Small intestine (tissue), 7 donors: ENCODE measurements at regions not wholly inside any gene's neighbourhood (a gene's known extent, or its start where the extent isn't known, plus 50 kb on each side); places are given as distances from the start of the nearest gene placed in this dataset.

Experiments
- DNase-seq, 2 donors: peaks; one replicate each; pipeline versions ENCODE4 v3.0.0 to v3.0.0-alpha.2; 2013
- FAIRE-seq: peaks from 2 replicates; lab custom pipeline; 2012; peaks lifted over from hg19 to GRCh38; lab: Jason Lieb, UNC
- H3K27ac ChIP-seq, 3 donors: one replicate each; pipeline ENCODE4 v1.5.1; 2013; ENCODE audit warnings: low read length in 2 of 3, mild to moderate bottlenecking in 2 of 3, control low read depth in 1 of 3, inconsistent platforms in 1 of 3, low read depth in 1 of 3, moderate library complexity in 1 of 3
- H3K27me3 ChIP-seq, 3 donors: one replicate each; pipeline ENCODE4 v1.6.1; 2013; ENCODE audit warnings: low read length in 3 of 3, inconsistent platforms in 1 of 3; ENCODE audit not compliant: control insufficient read depth in 3 of 3, insufficient read depth in 3 of 3
- H3K36me3 ChIP-seq, 3 donors: one replicate each; pipeline ENCODE4 v1.6.1; 2013; ENCODE audit warnings: low read length in 3 of 3, inconsistent platforms in 1 of 3, low read depth in 1 of 3, mild to moderate bottlenecking in 1 of 3, moderate library complexity in 1 of 3; ENCODE audit not compliant: control insufficient read depth in 3 of 3, insufficient read depth in 2 of 3
- H3K4me1 ChIP-seq, 3 donors: one replicate each; pipeline ENCODE4 v1.6.1; 2013; ENCODE audit warnings: low read length in 2 of 3, inconsistent platforms in 1 of 3, low read depth in 1 of 3, mild to moderate bottlenecking in 1 of 3, moderate library complexity in 1 of 3; ENCODE audit not compliant: control insufficient read depth in 3 of 3, insufficient read depth in 2 of 3
- H3K4me3 ChIP-seq, 3 donors: one replicate each; pipeline ENCODE4 v1.5.1; 2013; ENCODE audit warnings: low read length in 3 of 3, control low read depth in 1 of 3, inconsistent platforms in 1 of 3, low read depth in 1 of 3, mild to moderate bottlenecking in 1 of 3, moderate library complexity in 1 of 3
- H3K9me3 ChIP-seq, 2 donors: one replicate each; pipeline ENCODE4 v1.6.1; 2013; ENCODE audit warnings: low read depth in 1 of 2, low read length in 1 of 2; ENCODE audit not compliant: control insufficient read depth in 2 of 2, insufficient read depth in 1 of 2
- WGBS, 3 donors: extraction: QIAGEN DNeasy Blood & Tissue Kit; methylation state at CpG; one replicate each; pipeline ENCODE4 v1.1.7; 2013; 5-methylcytosine and 5-hydroxymethylcytosine counted together
- donor health status: healthy with polysubstance abuse.
- donor health status: control.
- donor health status: control.
- donor health status: Bipolar disorder and iron deficiency.
- donor health status: healthy.

- Histone ChIP-seq H3K4me3 (no peak overlapping the region), H3K27ac (no peak overlapping the region), H3K4me1 (no peaks in the 10 kb centered on the region), H3K9me3 (no peaks in the 10 kb centered on the region), H3K36me3 (no peaks in the 10 kb centered on the region), H3K27me3 (no peaks in the 10 kb centered on the region)
- 86 to 93% (median 90%) methylated on average over 6 of the region's 6 CpGs for WGBS, 3 donors
- FAIRE-seq, result no peak
- no peak for DNase-seq
Observed at GRCh38 chr10:43983405-43983804, 334.7 kb upstream of the ZNF32 start.

GRCh38 chr10:43982250-43982649 is 333.6 kb upstream of the ZNF32 start:
- FAIRE-seq (no peak), DNase-seq (no peak)
- H3K9me3 ChIP-seq, result no peaks in the 10 kb centered on the region
- no peaks in the 10 kb centered on the region for H3K36me3 ChIP-seq
- no peaks in the 10 kb centered on the region for H3K4me1 ChIP-seq
- H3K27me3 ChIP-seq, result no peaks in the 10 kb centered on the region
- H3K4me3 ChIP-seq, result no peak overlapping the region
- H3K27ac ChIP-seq, result no peak overlapping the region
- WGBS, 3 donors, result 90 to 95% (median 92%) methylated on average over 3 of the region's 3 CpGs

GRCh38 chr10:43981696-43982095 is 333.0 kb upstream of the ZNF32 start:
- H3K4me1 ChIP-seq, result no peaks in the 10 kb centered on the region
- no peak overlapping the region for H3K4me3 ChIP-seq
- 84 to 90% (median 86%) methylated on average over 2 of the region's 2 CpGs for WGBS, 3 donors
- no peaks in the 10 kb centered on the region for H3K36me3 ChIP-seq
- no peaks in the 10 kb centered on the region for H3K27me3 ChIP-seq
- no peak for FAIRE-seq
- H3K9me3 ChIP-seq, result no peaks in the 10 kb centered on the region
- no peak overlapping the region for H3K27ac ChIP-seq
- no peak for DNase-seq

- DNase-seq (no peak), FAIRE-seq (no peak)
- H3K4me3 ChIP-seq, result no peak overlapping the region
- H3K9me3 ChIP-seq, result no peaks in the 10 kb centered on the region
- H3K36me3 ChIP-seq, result no peaks in the 10 kb centered on the region
- 57 to 92% (median 67%) methylated on average over 1 of the region's 1 CpG for WGBS, 3 donors
- no peaks in the 10 kb centered on the region for H3K4me1 ChIP-seq
- no peak overlapping the region for H3K27ac ChIP-seq
- no peaks in the 10 kb centered on the region for H3K27me3 ChIP-seq
Observed at GRCh38 chr10:43981232-43981631, 332.6 kb upstream of the ZNF32 start.

- Histone ChIP-seq H3K9me3 (no peaks in the 10 kb centered on the region), H3K4me1 (no peaks in the 10 kb centered on the region), H3K27me3 (no peaks in the 10 kb centered on the region), H3K27ac (no peak overlapping the region), H3K4me3 (no peak overlapping the region), H3K36me3 (no peaks in the 10 kb centered on the region)
- WGBS, 3 donors, result 80 to 85% (median 83%) methylated on average over 7 of the region's 7 CpGs
- DNase-seq (no peak), FAIRE-seq (no peak)
Observed at GRCh38 chr10:43980715-43981114, 332.0 kb upstream of the ZNF32 start.

- H3K4me3 ChIP-seq, result no peak overlapping the region
- H3K27me3 ChIP-seq, result no peaks in the 10 kb centered on the region
- FAIRE-seq (no peak), DNase-seq (no peak)
- 62 to 73% (median 71%) methylated on average over 8 of the region's 8 CpGs for WGBS, 3 donors
- H3K4me1 ChIP-seq, result no peaks in the 10 kb centered on the region
- no peak overlapping the region for H3K27ac ChIP-seq
- no peaks in the 10 kb centered on the region for H3K36me3 ChIP-seq
- H3K9me3 ChIP-seq, result no peaks in the 10 kb centered on the region
Observed at GRCh38 chr10:43980313-43980712, 331.6 kb upstream of the ZNF32 start.

- 77 to 92% (median 85%) methylated on average over 3 of the region's 3 CpGs for WGBS, 3 donors
- DNase-seq (no peak), FAIRE-seq (no peak)
- H3K4me3 ChIP-seq, result no peak overlapping the region
- no peaks in the 10 kb centered on the region for H3K36me3 ChIP-seq
- H3K27me3 ChIP-seq, result no peaks in the 10 kb centered on the region
- no peak overlapping the region for H3K27ac ChIP-seq
- H3K9me3 ChIP-seq, result no peaks in the 10 kb centered on the region
- H3K4me1 ChIP-seq, result no peaks in the 10 kb centered on the region
Observed at GRCh38 chr10:43979551-43979950, 330.9 kb upstream of the ZNF32 start.

GRCh38 chr10:43978936-43979335 is 330.3 kb upstream of the ZNF32 start:
- H3K36me3 ChIP-seq, result no peaks in the 10 kb centered on the region
- FAIRE-seq, result no peak
- no peak for DNase-seq
- no peak overlapping the region for H3K27ac ChIP-seq
- H3K27me3 ChIP-seq, result no peaks in the 10 kb centered on the region
- 93 to 94% (median 94%) methylated on average over 9 of the region's 9 CpGs for WGBS, 3 donors
- no peaks in the 10 kb centered on the region for H3K9me3 ChIP-seq
- H3K4me1 ChIP-seq, result peaks cover 0 to 6% (median 0%) of the 10 kb centered on the region in 3 donors
- no peak overlapping the region for H3K4me3 ChIP-seq

GRCh38 chr10:43978091-43978490 is 329.4 kb upstream of the ZNF32 start:
- Histone ChIP-seq H3K27ac (no peak overlapping the region), H3K4me3 (no peak overlapping the region), H3K27me3 (no peaks in the 10 kb centered on the region), H3K9me3 (no peaks in the 10 kb centered on the region), H3K36me3 (no peaks in the 10 kb centered on the region), H3K4me1 (peaks cover 0 to 6% (median 0%) of the 10 kb centered on the region in 3 donors)
- WGBS, 3 donors, result 69 to 85% (median 83%) methylated on average over 5 of the region's 5 CpGs
- DNase-seq (no peak), FAIRE-seq (no peak)
